HG02870 (cell line): ENCODE measurements at regions not wholly inside any gene's neighbourhood (a gene's known extent, or its start where the extent isn't known, plus 50 kb on each side); places are given as distances from the start of the nearest gene placed in this dataset.

ENCODE experiments used
- ATAC-seq: cut with Tn5 transposase; IDR thresholded peaks from one replicate; pipeline ENCODE4 v1.9.1; 2021; ENCODE audit warnings: mild to moderate bottlenecking, moderate library complexity; ENCODE audit not compliant: unreplicated experiment

- no peak for ATAC-seq
Measured at GRCh38 chr16:85549766-85550421, 63.2 kb upstream of the GSE1 start.

- ATAC-seq: no peak
Measured at GRCh38 chr16:85550422-85550864, 62.7 kb upstream of the GSE1 start.

- ATAC-seq: no peak
Measured at GRCh38 chr16:85550953-85551924, 61.9 kb upstream of the GSE1 start.

GRCh38 chr16:85552980-85553435 is 60.1 kb upstream of the GSE1 start:
- no peak for ATAC-seq

GRCh38 chr16:85553436-85554113 is 59.5 kb upstream of the GSE1 start:
- peak; percentile 28 for ATAC-seq

- peak; percentile 50 for ATAC-seq
Measured at GRCh38 chr16:85554114-85554888, 58.8 kb upstream of the GSE1 start.

- ATAC-seq: no peak
Measured at GRCh38 chr16:85554889-85555718, 58.0 kb upstream of the GSE1 start.

- ATAC-seq: no peak
Measured at GRCh38 chr16:85555719-85556455, 57.2 kb upstream of the GSE1 start.

- ATAC-seq: no peak
Measured at GRCh38 chr16:85556456-85557082, 56.6 kb upstream of the GSE1 start.

- ATAC-seq: no peak
Measured at GRCh38 chr16:85557083-85557970, 55.8 kb upstream of the GSE1 start.

GRCh38 chr16:85557971-85558657 is 55.0 kb upstream of the GSE1 start:
- ATAC-seq: no peak

- no peak for ATAC-seq
Measured at GRCh38 chr16:85560932-85561247, 52.2 kb upstream of the GSE1 start.

GRCh38 chr16:85561248-85562092 is 51.7 kb upstream of the GSE1 start:
- ATAC-seq: no peak

- ATAC-seq: no peak
Measured at GRCh38 chr16:85562093-85562786, 50.9 kb upstream of the GSE1 start.

- no peak for ATAC-seq
Measured at GRCh38 chr16:85563034-85563433, 50.1 kb upstream of the GSE1 start.
